ENCODE measurements at regions not wholly inside any gene's neighbourhood (a gene's known extent, or its start where the extent isn't known, plus 50 kb on each side); places are given as distances from the start of the nearest gene placed in this dataset.

- TF ChIP-seq EZH2 (IDR thresholded peaks at IDR 0.05) (no peak), POLR2AphosphoS5 (IDR thresholded peaks at IDR 0.05; ENCODE audit: borderline replicate concordance, low read depth, low read length) (no peak)
Measured at GRCh38 chr7:142566271-142566670, 183.0 kb upstream of the PRSS1 start.

Data from SK-N-MC (cell line).